GM18907 (cell line): ENCODE measurements at regions not wholly inside any gene's neighbourhood (a gene's known extent, or its start where the extent isn't known, plus 50 kb on each side); places are given as distances from the start of the nearest gene placed in this dataset.

Experiments used
- ATAC-seq: cut with Tn5 transposase; IDR thresholded peaks from one replicate; pipeline ENCODE4 v1.9.1; 2021; ENCODE audit warnings: mild to moderate bottlenecking, moderate library complexity; ENCODE audit not compliant: unreplicated experiment

DNA sequence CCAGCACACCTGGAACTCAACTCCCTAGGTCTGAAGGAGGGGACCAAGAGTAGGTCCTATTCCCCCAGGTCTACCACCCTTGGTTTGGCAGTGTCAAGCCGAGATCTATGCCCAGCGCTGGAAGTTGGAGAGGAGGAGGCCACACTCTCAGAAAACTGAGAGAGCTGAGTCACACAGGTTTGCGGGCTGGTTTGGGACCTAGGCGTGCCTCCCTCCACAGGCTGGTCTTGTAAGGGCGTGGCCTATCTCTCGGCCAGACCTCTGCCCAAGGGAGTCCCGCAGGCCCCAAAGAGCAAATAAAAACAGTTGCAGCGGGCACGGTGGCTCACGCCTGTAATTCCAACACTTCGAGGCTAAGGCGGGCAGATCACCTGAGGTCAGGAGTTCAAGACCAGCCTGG lies 52.9 kb upstream of the INTU start:
- no peak for ATAC-seq

DNA sequence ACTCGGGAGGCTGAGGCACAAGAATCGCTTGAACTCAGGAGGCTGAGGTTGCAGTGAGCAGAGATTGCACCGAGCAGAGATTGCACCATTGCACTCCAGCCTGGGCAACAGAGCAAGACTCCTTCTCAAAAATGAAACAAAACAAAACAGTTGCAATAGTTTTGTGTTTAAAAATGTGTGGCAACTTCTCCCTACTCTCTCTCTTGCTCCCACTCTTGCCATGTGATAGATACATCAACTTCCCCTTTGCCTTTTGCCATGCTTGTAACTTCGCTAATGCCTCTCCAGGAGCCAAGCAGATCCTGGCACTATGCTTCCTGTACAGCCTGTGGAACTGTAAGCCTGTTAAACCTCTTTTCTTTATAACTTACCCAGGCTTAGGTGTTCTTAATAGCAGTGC lies 52.5 kb upstream of the INTU start:
- ATAC-seq, result no peak

DNA sequence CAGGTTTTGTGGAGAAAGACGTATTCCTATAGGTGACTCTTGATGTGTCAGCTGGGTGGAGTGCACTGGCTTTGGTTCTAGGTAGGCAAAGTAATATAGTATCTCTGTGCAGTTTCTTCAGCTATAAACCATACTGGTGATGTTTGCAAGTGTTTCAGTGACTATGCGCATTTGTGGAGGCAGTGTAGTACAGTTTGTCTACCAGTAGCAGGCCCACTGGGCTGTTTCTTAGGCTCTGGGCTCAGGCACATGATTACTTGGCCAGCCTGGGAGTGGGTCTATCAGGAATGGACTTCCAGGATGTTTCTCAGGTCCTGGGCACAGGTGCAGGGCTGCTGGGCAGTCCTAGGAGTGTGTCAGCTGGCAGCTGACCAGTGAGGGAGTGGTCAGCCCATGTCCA lies 51.9 kb upstream of the INTU start:
- ATAC-seq, result no peak
